Transverse colon (tissue), 4 donors: ENCODE measurements at regions not wholly inside any gene's neighbourhood (a gene's known extent, or its start where the extent isn't known, plus 50 kb on each side); places are given as distances from the start of the nearest gene placed in this dataset.

Experiments used
- CTCF ChIP-seq, 5 experiments: fragments of 200-600 bp in 3 of 5; fragments of 450-650 bp in 2 of 5; sonication (generic) in 3 of 5; IDR thresholded peaks; 1 replicate in 2 of 5; 2 replicates in 3 of 5; pipeline ENCODE4 v1.5.1; 2016 to 2017; ENCODE audit warnings: antibody characterized with exemption in 5 of 5, inconsistent platforms in 3 of 5, mild to moderate bottlenecking in 2 of 5, moderate library complexity in 1 of 5
- POLR2A ChIP-seq: fragments of 450-650 bp; IDR thresholded peaks from one replicate; pipeline ENCODE4 v1.6.1; 2016; ENCODE audit warnings: antibody characterized with exemption, mild to moderate bottlenecking, moderate library complexity
- POLR2AphosphoS5 ChIP-seq, 3 donors: sonication (generic); formaldehyde crosslinking; IDR thresholded peaks; one replicate each; pipeline ENCODE4 v1.6.1; 2016; ENCODE audit warnings: antibody characterized with exemption in 3 of 3

DNA sequence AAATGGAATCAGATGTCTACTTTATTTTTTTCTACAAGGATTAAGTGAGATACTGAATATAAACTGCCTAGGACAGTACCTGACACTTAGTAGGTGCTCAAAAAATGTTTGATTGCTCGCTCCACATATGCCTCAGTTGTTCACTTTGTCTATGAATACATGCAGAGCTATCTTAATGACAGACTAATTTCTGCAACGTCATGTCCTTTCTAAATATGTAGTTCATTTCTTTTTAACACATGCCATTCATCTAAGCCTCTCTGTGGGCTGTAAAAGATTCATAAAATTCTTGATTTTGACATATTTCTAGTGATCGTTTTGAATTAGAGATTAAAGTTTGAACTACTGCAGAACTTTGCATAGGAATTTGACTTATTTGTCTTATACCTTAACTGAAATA lies 176.3 kb upstream of the STXBP6 start:
- TF ChIP-seq CTCF (IDR thresholded peaks at IDR 0.05) (no peak), POLR2A (no peak), POLR2AphosphoS5 (IDR thresholded peaks at IDR 0.05) (no peak)
